ENCODE measurements at regions not wholly inside any gene's neighbourhood (a gene's known extent, or its start where the extent isn't known, plus 50 kb on each side); places are given as distances from the start of the nearest gene placed in this dataset.
"Not testable (repeated sequence)": the region's sequence is repeated elsewhere in the genome, so short reads cannot be mapped to it uniquely, and the experiment has no call there.

DNA sequence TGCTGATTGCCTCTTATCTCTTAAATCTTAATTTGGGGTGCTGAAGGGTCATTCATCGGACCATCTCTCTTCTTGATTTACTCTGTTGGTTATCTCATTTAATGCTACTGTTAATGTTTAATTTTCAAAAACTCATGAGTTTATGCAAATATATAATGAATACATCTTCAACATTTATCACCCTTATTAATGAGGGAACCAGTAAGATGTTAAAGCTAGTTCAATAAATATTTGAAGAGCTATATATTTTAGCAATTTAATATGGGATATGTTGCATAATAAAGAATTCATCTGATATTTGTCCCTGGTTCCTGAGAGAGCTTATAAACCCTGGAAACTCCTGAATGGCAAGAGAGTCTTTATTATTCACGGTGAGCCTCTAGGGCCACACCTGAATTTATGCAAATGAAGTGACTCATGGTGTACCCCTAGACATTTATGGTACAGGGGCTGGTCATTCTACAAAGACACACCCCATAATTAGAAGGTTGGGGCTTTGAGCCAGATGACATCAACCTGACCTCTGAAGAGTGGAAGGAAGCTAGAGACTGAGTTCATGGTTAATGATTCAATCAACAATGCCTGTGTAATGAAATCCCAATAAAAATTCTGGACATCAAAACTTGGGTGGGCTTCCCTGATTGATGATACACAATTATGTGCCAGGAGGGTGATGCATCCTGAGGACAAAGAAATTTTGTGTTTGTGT is 339.5 kb upstream of the ZNF608 start:
- Histone ChIP-seq H3K36me3 (no peaks in the 10 kb centered on the region), H3K4me1 (no peaks in the 10 kb centered on the region), H3K27ac (no peak overlapping the region), H3K9me3 (no peaks in the 10 kb centered on the region), H3K27me3 (no peaks in the 10 kb centered on the region), H3K4me3 (no peak overlapping the region)
- no peak for DNase-seq (ENCODE audit: low spot score in 2 of 2)
- no peak for TF ChIP-seq POLR2A (IDR thresholded peaks at IDR 0.05)
- TF ChIP-seq EP300 (IDR thresholded peaks at IDR 0.05), result no peak
- TF ChIP-seq, protein P1, sequence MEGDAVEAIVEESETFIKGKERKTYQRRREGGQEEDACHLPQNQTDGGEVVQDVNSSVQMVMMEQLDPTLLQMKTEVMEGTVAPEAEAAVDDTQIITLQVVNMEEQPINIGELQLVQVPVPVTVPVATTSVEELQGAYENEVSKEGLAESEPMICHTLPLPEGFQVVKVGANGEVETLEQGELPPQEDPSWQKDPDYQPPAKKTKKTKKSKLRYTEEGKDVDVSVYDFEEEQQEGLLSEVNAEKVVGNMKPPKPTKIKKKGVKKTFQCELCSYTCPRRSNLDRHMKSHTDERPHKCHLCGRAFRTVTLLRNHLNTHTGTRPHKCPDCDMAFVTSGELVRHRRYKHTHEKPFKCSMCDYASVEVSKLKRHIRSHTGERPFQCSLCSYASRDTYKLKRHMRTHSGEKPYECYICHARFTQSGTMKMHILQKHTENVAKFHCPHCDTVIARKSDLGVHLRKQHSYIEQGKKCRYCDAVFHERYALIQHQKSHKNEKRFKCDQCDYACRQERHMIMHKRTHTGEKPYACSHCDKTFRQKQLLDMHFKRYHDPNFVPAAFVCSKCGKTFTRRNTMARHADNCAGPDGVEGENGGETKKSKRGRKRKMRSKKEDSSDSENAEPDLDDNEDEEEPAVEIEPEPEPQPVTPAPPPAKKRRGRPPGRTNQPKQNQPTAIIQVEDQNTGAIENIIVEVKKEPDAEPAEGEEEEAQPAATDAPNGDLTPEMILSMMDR (IDR thresholded peaks at IDR 0.05), result no peak
- 50 to 74% methylated on average over 2 of the region's 2 CpGs for WGBS, 2 donors

DNA sequence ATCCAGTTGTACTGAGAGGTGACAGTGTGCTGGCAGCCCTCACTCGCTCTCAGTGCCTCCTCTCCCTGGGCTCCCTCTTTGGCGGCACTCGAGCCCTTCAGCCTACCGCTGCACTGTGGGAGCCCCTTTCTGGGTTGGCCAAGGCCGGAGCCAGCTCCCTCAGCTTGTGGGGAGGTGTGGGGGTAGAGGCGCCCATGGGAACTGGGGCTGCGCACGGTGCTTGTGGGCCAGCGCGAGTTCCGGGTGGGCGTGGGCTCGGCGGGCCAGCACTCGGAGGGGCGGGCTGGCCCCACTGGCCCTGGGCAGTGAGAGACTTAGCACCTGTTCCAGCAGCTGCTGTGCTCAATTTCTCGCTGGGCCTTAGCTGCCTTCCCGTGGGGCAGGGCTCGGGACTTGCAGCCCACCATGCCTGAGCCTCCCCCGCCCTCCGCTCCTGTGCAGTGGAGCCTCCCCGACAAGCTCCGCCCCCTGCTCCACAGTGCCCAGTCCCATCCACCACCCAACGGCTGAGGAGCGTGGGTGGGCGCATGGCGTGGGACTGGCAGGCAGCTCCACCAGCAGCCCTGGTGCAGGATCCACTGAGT is 342.2 kb upstream of the ZNF608 start:
- H3K9me3 ChIP-seq, result no peaks in the 10 kb centered on the region
- H3K36me3 ChIP-seq, result no peaks in the 10 kb centered on the region
- TF ChIP-seq POLR2A (IDR thresholded peaks at IDR 0.05), result no peak
- TF ChIP-seq EP300 (IDR thresholded peaks at IDR 0.05), result no peak
- TF ChIP-seq, protein P1 (IDR thresholded peaks at IDR 0.05), result no peak
- H3K4me3 ChIP-seq, result no peak overlapping the region
- no peaks in the 10 kb centered on the region for H3K4me1 ChIP-seq
- H3K27me3 ChIP-seq, result no peaks in the 10 kb centered on the region
- WGBS, 2 donors, result 99% methylated on average over 15 to 16 of the region's 27 CpGs
- H3K27ac ChIP-seq, result no peak overlapping the region
- DNase-seq (ENCODE audit: low spot score in 2 of 2), result no peak

DNA sequence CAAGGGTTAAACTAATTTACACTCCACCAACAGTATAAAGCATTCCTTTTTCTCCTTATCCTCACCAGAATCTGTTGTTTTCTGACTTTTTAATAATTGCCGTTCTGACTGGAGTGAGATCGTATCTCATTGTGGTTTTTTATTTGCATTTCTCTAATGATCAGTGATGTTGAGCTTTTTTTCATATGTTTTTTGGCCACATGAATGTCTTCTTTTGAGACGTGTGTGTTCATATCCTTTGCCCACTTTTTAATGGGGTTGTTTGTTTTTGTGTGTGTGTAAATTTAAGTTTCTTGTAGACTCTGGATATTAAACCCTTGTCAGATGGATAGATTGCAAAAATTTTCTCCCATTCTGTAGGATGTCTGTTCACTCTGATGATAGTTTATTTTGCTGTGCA is 345.7 kb upstream of the ZNF608 start:
- H3K4me3 ChIP-seq; H3K4me1 ChIP-seq; H3K27me3 ChIP-seq; H3K27ac ChIP-seq; H3K36me3 ChIP-seq; DNase-seq (ENCODE audit: low spot score in 2 of 2): not testable (repeated sequence)
- H3K9me3 ChIP-seq, result peaks cover 0 to 11% (median 0%) of the 10 kb centered on the region in 4 donors
- 50 to 63% methylated on average over 3 of the region's 3 CpGs for WGBS, 2 donors

DNA sequence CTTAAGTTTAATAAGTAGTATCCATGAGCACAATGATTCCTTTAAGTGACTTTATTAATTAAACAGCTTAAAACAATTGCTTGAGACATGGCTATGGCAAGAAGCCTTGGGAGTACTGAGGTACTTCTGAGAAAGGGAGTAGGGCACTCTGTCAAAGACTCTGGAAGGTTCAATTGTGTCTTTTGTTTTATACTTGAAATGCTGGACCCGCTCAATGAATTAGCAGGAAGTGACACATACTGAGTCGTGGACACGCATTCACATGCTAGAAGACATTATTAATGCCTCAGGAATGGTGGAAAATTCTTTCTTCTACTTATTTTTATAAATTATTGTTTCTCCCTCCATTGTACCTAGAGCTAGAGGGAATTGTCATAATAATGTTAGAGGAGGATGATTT is 347.3 kb upstream of the ZNF608 start:
- 44 to 54% methylated on average over 3 of the region's 3 CpGs for WGBS, 2 donors
- Histone ChIP-seq H3K36me3 (no peaks in the 10 kb centered on the region), H3K9me3 (peaks cover 0 to 11% (median 0%) of the 10 kb centered on the region in 4 donors), H3K27me3 (no peaks in the 10 kb centered on the region), H3K4me3 (no peak overlapping the region), H3K4me1 (no peaks in the 10 kb centered on the region), H3K27ac (no peak overlapping the region)
- TF ChIP-seq POLR2A (IDR thresholded peaks at IDR 0.05) (no peak), EP300 (IDR thresholded peaks at IDR 0.05) (no peak)
- TF ChIP-seq, protein P1 (IDR thresholded peaks at IDR 0.05), result no peak
- DNase-seq (ENCODE audit: low spot score in 2 of 2), result no peak

DNA sequence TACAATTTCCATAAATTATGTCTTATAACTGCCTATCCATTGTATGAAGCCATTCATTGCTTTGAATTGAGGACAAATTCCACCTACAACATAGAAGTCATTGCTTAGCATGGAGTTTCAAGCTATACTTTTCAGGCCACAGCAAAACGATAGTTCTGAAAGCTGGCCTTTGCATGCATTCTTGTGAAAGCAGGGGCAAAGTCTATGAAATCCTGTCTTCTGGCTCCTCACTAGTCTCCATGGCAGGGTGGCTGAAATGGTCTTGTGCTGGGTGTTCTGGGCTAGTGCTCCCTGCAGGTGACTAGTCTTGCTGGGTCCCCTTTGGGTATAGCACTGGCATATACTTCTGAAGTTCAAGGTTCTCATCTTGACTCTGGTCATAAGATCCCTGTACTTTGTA is 353.9 kb upstream of the ZNF608 start:
- Histone ChIP-seq H3K27me3 (no peaks in the 10 kb centered on the region), H3K4me3 (no peak overlapping the region), H3K4me1 (no peaks in the 10 kb centered on the region), H3K27ac (no peak overlapping the region), H3K36me3 (no peaks in the 10 kb centered on the region), H3K9me3 (peaks cover 0 to 11% (median 0%) of the 10 kb centered on the region in 4 donors)
- DNase-seq (ENCODE audit: low spot score in 2 of 2), result no peak
- no peak for TF ChIP-seq POLR2A (IDR thresholded peaks at IDR 0.05)
- TF ChIP-seq, protein P1 (IDR thresholded peaks at IDR 0.05), result no peak
- no peak for TF ChIP-seq EP300 (IDR thresholded peaks at IDR 0.05)
- WGBS, 2 donors, result 74 to 77% methylated on average over 1 of the region's 1 CpG

All from tibial nerve (tissue), 4 donors.